GM23248 (cell line): ENCODE measurements at regions not wholly inside any gene's neighbourhood (a gene's known extent, or its start where the extent isn't known, plus 50 kb on each side); places are given as distances from the start of the nearest gene placed in this dataset.

Experiments
- DNase-seq: peaks from one replicate; pipeline ENCODE4 v3.0.0-alpha.2; 2015
- H2AFZ ChIP-seq: fragments of 200-600 bp; sonication (generic); 2 replicates; pipeline ENCODE4 v1.6.1; 2016; ENCODE audit warnings: antibody characterized with exemption
- H3F3A ChIP-seq: fragments of 200-600 bp; sonication (generic); 2 replicates; pipeline ENCODE4 v1.6.1; 2016; ENCODE audit warnings: mild to moderate bottlenecking, antibody characterized with exemption, mixed run types; ENCODE audit not compliant: insufficient read depth
- H3K27ac ChIP-seq: fragments of 200-600 bp; sonication (generic); 2 replicates; pipeline ENCODE4 v1.5.1; 2016; ENCODE audit warnings: mild to moderate bottlenecking
- H3K27me3 ChIP-seq: fragments of 200-600 bp; sonication (generic); replicated peaks from 2 replicates; pipeline ENCODE4 v1.6.1; 2016; ENCODE audit warnings: mild to moderate bottlenecking; ENCODE audit not compliant: insufficient read depth
- H3K36me3 ChIP-seq: fragments of 200-600 bp; sonication (generic); 2 replicates; pipeline ENCODE4 v1.6.1; 2016; ENCODE audit warnings: low read depth, mild to moderate bottlenecking
- H3K4me1 ChIP-seq: fragments of 200-600 bp; sonication (generic); 2 replicates; pipeline ENCODE4 v1.6.1; 2016; ENCODE audit warnings: mild to moderate bottlenecking; ENCODE audit not compliant: insufficient read depth
- H3K4me2 ChIP-seq: fragments of 200-600 bp; sonication (generic); one replicate; pipeline ENCODE4 v1.6.1; 2016; ENCODE audit warnings: mild to moderate bottlenecking; ENCODE audit not compliant: unreplicated experiment
- H3K4me3 ChIP-seq: fragments of 200-600 bp; sonication (generic); 2 replicates; pipeline ENCODE4 v1.5.1; 2016; ENCODE audit warnings: mild to moderate bottlenecking
- H3K79me2 ChIP-seq: fragments of 200-600 bp; sonication (generic); 2 replicates; pipeline ENCODE4 v1.6.1; 2016; ENCODE audit warnings: mild to moderate bottlenecking; ENCODE audit not compliant: insufficient read depth
- H3K9ac ChIP-seq: fragments of 200-600 bp; sonication (generic); 2 replicates; pipeline ENCODE4 v1.6.1; 2016; ENCODE audit warnings: mild to moderate bottlenecking
- H3K9me2 ChIP-seq: fragments of 200-600 bp; sonication (generic); 2 replicates; pipeline ENCODE4 v1.6.1; 2016; ENCODE audit warnings: mixed run types, mild to moderate bottlenecking, moderate library complexity; ENCODE audit not compliant: insufficient read depth
- H3K9me3 ChIP-seq: fragments of 200-600 bp; sonication (generic); one replicate; pipeline ENCODE4 v1.6.1; 2017; ENCODE audit warnings: low read depth
- H4K20me1 ChIP-seq: fragments of 200-600 bp; sonication (generic); 2 replicates; pipeline ENCODE4 v1.6.0; 2016; ENCODE audit not compliant: insufficient read depth
- EZH2 ChIP-seq: fragments of 200-600 bp; sonication (generic); IDR thresholded peaks from 2 replicates; pipeline ENCODE4 v1.6.1; 2018; ENCODE audit warnings: antibody characterized with exemption, mild to moderate bottlenecking; ENCODE audit not compliant: insufficient read depth, poor library complexity, severe bottlenecking
- EZH2phosphoT487 ChIP-seq: fragments of 200-600 bp; sonication (generic); IDR thresholded peaks from 2 replicates; pipeline ENCODE4 v1.6.1; 2018; ENCODE audit warnings: antibody characterized with exemption, moderate library complexity, mild to moderate bottlenecking, low read depth; ENCODE audit not compliant: insufficient read depth
- WGBS, 2 experiments: methylation state at CpG; one replicate each; pipeline ENCODE4 v1.1.6; 2015 to 2017; ENCODE audit warnings: low lambda C conversion rate in 2 of 2, low coverage in 1 of 2; ENCODE audit errors: missing lambda C conversion rate in 2 of 2; 5-methylcytosine and 5-hydroxymethylcytosine counted together
- in situ Hi-C: fragments of 300-500 bp; cut with MboI; formaldehyde crosslinking; loops from 2 replicates; pipeline ENCODE4 v1.15.0; 2020

DNA sequence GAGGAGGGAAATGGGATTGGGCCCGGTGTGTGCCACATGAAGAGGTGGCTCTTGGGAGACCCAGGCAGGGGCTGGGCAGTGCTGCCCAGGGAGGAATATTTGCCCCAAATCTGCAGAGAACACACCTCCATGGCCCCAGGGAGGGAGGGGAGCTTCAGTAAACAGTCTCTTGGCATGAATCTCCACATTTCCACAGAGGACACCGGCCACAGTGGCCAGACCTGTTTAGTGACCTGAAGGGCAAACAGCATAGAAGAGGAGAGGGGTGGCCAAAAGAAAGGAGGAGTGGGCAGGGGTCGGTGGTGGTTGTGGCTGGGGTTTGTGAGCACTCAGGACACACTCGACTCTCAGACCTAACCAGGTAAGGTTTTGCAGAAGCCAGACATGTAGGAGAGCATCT, 54.0 kb upstream of the IFFO2 start:
- Histone ChIP-seq H2AFZ (no peak overlapping the region), H3K36me3 (no peaks in the 10 kb centered on the region), H3K9ac (peak overlapping the region; percentile 44), H3K4me3 (no peak overlapping the region), H4K20me1 (no peaks in the 10 kb centered on the region), H3K4me1 (peaks cover 38% of the 10 kb centered on the region), H3K79me2 (no peaks in the 10 kb centered on the region), H3F3A (peaks cover 36% of the 10 kb centered on the region), H3K9me2 (no peaks in the 10 kb centered on the region), H3K27ac (peak overlapping the region; percentile 81), H3K27me3 (no peaks in the 10 kb centered on the region), H3K4me2 (peak overlapping the region; percentile 18), H3K9me3 (no peaks in the 10 kb centered on the region)
- WGBS, 2 experiments = 67 to 68% methylated on average over 4 of the region's 4 CpGs
- in situ Hi-C loops = no loop called here
- peak; percentile 21 for DNase-seq
- TF ChIP-seq EZH2 (no peak), EZH2phosphoT487 (no peak)

DNA sequence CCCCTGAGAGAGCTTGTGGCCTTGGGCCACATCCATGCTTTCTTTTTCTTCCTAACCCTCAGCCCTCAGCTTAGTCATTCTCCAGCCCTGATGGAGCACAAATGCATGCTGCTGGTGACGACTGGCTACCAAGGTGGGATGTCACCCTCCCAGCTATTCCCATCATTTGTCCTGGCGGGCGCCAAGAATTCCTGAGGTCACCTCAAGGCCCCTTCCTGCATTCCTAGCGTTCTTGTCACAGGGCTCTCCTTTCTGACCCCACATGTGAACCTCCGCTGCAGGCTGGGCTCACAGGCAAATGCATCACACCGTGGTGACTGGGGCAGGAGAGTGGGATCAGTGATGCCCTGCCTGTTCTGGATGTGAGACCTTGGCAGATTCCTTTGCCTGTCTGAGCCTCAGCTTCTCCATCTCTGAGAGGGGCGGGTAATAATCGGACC, 53.4 kb upstream of the IFFO2 start:
- Histone ChIP-seq H2AFZ (no peak overlapping the region), H3K4me1 (peaks cover 38% of the 10 kb centered on the region), H3K36me3 (no peaks in the 10 kb centered on the region), H4K20me1 (no peaks in the 10 kb centered on the region), H3K27ac (peak overlapping the region; percentile 81), H3K79me2 (no peaks in the 10 kb centered on the region), H3F3A (peaks cover 36% of the 10 kb centered on the region), H3K9me2 (no peaks in the 10 kb centered on the region), H3K4me2 (peak overlapping the region; percentile 35), H3K27me3 (no peaks in the 10 kb centered on the region), H3K4me3 (no peak overlapping the region), H3K9me3 (no peaks in the 10 kb centered on the region), H3K9ac (peak overlapping the region; percentile 44)
- WGBS, 2 experiments = 25 to 28% methylated on average over 8 of the region's 8 CpGs
- in situ Hi-C loops = no loop called here
- no peak for TF ChIP-seq EZH2
- TF ChIP-seq EZH2phosphoT487 = no peak
- peak; percentile 89 for DNase-seq

DNA sequence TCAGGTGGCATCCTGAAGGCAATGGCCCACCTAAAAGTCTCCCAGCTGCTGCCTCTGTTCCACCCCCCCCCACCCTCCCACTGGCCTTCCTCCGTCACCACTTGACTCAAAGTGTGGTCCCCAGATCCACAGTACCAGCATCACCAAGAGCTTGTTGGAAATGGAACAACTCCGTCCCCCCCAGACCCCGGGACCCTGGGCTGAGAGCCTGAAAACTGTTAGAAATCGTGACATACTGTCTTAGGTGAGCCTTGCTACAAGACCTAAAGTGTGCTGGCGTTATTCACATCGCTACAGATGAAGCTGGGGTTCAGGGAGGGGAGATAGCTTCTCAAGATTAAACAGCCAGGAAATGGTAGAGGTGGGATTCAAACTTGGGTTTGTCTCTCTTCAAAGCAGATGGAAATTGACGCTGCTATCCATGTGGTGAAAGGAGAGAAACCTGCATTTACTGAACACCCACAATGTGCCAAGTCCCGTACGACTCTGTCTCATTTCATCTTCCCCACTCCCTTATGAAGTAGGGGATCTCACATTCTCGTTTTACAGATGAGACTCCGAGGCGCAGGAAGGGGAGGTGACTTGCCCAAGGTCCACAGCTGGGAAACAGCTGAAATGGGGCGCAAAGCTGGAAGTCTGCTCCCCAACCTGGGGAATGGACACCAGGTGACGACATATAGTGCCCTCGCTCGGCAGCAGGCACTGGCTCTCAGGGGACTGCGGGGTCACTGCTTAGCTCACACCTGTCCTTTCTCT, 52.8 kb upstream of the IFFO2 start:
- H3K4me2 ChIP-seq = peak overlapping the region; percentile 35
- H3K27me3 ChIP-seq = no peaks in the 10 kb centered on the region
- H3K9me3 ChIP-seq = no peaks in the 10 kb centered on the region
- peak overlapping the region; percentile 22; the same call in 1 of the 2 replicates for H3K9ac ChIP-seq
- H2AFZ ChIP-seq = no peak overlapping the region; the same call in 1 of the 2 replicates
- no peaks in the 10 kb centered on the region for H3K36me3 ChIP-seq
- TF ChIP-seq EZH2phosphoT487 (no peak), EZH2 (no peak)
- no peaks in the 10 kb centered on the region for H4K20me1 ChIP-seq
- DNase-seq = peak; percentile 16
- no peaks in the 10 kb centered on the region for H3K79me2 ChIP-seq
- no peaks in the 10 kb centered on the region for H3K9me2 ChIP-seq
- 54% methylated on average over 16 to 17 of the region's 17 CpGs for WGBS, 2 experiments
- in situ Hi-C loops = no loop called here
- peaks cover 36% of the 10 kb centered on the region for H3F3A ChIP-seq
- H3K4me3 ChIP-seq = no peak overlapping the region
- H3K27ac ChIP-seq = peak overlapping the region; percentile 65
- H3K4me1 ChIP-seq = peaks cover 38% of the 10 kb centered on the region

DNA sequence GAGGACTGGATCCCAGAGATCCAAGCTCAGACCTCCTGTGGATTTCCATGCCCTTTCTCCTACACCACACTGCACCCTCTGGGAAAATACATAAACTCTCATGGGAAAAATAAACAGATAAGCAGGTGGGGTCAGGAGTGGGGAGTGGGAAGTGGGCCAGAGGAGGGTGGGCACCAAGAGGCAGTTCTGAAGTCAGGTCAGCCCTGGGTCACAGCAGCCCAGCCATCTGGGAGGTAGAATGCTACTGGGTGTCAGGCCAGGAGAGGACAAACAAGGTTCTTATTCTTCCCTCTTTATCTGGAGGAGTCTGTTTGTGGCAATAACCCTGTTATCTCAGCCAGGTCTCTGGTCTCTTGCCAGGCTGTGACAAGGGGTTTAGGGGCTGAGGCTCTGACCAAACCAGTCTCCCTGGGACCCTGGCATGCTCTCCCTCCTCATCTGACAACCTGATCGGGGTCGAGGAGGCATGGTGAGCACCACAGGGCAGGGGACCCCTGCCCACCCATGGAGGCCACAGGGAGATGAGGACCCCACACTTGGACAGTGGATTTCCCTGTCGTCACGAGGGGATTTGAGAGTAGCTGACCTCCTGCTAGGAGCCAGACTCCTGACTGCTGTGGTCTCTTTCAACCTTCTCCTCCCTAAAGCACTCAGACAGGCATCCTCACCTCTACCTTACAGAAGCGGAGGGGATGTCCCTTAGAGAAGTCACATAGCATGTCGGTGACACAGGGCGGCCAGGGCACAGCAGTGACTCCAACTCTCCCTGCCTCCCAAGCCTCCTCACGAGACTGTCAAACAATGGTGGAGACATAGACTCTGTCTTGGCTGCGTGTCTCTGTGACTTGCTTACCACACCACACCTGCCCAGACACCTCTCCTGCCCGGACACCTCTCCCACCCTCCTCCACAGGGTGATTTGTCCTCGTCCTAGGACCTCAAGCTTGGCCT, 51.3 kb upstream of the IFFO2 start:
- H3K27me3 ChIP-seq = no peaks in the 10 kb centered on the region
- H4K20me1 ChIP-seq = no peaks in the 10 kb centered on the region
- DNase-seq = no peak
- no peaks in the 10 kb centered on the region for H3K36me3 ChIP-seq
- H3K79me2 ChIP-seq = no peaks in the 10 kb centered on the region
- in situ Hi-C loops = no loop called here
- no peak overlapping the region for H3K4me3 ChIP-seq
- H3K4me2 ChIP-seq = no peak overlapping the region
- H2AFZ ChIP-seq = no peak overlapping the region
- H3K4me1 ChIP-seq = peaks cover 35% of the 10 kb centered on the region
- H3K9ac ChIP-seq = no peak overlapping the region
- TF ChIP-seq EZH2 (no peak), EZH2phosphoT487 (no peak)
- H3K9me2 ChIP-seq = no peaks in the 10 kb centered on the region
- no peaks in the 10 kb centered on the region for H3K9me3 ChIP-seq
- WGBS, 2 experiments = 90 to 92% methylated on average over 11 of the region's 11 CpGs
- peaks cover 31% of the 10 kb centered on the region for H3F3A ChIP-seq
- no peak overlapping the region for H3K27ac ChIP-seq
